GM12878 (cell line): ENCODE measurements at regions not wholly inside any gene's neighbourhood (a gene's known extent, or its start where the extent isn't known, plus 50 kb on each side); places are given as distances from the start of the nearest gene placed in this dataset.

Source experiments
- CUX1 ChIP-seq: IDR thresholded peaks from 2 replicates; pipeline ENCODE4 v1.6.1; 2012; ENCODE audit warnings: improper control_type of control experiment, low read depth, low read length; ENCODE audit not compliant: insufficient replicate concordance
- EGR1 ChIP-seq, 2 experiments: IDR thresholded peaks; 1 replicate in 1 of 2; 2 replicates in 1 of 2; pipeline ENCODE4 v1.6.1; 2011 to 2012; ENCODE audit warnings: low read depth in 2 of 2, low read length in 2 of 2, borderline replicate concordance in 1 of 2, mild to moderate bottlenecking in 1 of 2, moderate library complexity in 1 of 2
- FOS ChIP-seq: IDR thresholded peaks from 3 replicates; pipeline ENCODE4 v1.6.1; 2011; ENCODE audit warnings: borderline replicate concordance; ENCODE audit not compliant: insufficient read length; ENCODE audit errors: extremely low read depth
- GATAD2B ChIP-seq: fragments of 450-650 bp; conservative IDR thresholded peaks from 2 replicates; pipeline ENCODE4 v1.6.1; 2017; ENCODE audit warnings: low read depth, mild to moderate bottlenecking, moderate library complexity
- IRF5 ChIP-seq: fragments of 450-650 bp; IDR thresholded peaks from 2 replicates; pipeline ENCODE4 v1.6.1; 2017; ENCODE audit warnings: borderline replicate concordance
- NR2F1 ChIP-seq: fragments of 450-650 bp; conservative IDR thresholded peaks from 2 replicates; pipeline ENCODE4 v1.6.1; 2017; ENCODE audit warnings: mild to moderate bottlenecking
- PAX8 ChIP-seq: fragments of 450-650 bp; IDR thresholded peaks from 2 replicates; pipeline ENCODE4 v1.6.1; 2017; ENCODE audit warnings: mild to moderate bottlenecking, moderate library complexity
- POLR2AphosphoS5 ChIP-seq: IDR thresholded peaks from 2 replicates; pipeline ENCODE4 v1.6.1; 2011; ENCODE audit warnings: mild to moderate bottlenecking, low read length, inconsistent platforms
- RAD21 ChIP-seq: IDR thresholded peaks from 2 replicates; pipeline ENCODE4 v1.6.1; 2011; ENCODE audit warnings: mild to moderate bottlenecking, low read depth, low read length, moderate library complexity; ENCODE audit not compliant: insufficient read depth
- RCOR1 ChIP-seq: conservative IDR thresholded peaks from 2 replicates; pipeline ENCODE4 v1.6.1; 2012; ENCODE audit warnings: low read depth, low read length, improper control_type of control experiment

- TF ChIP-seq CUX1 = no peak
- no peak for TF ChIP-seq IRF5
- no peak for TF ChIP-seq NR2F1
- TF ChIP-seq RCOR1 = no peak
- no peak for TF ChIP-seq RAD21
- TF ChIP-seq POLR2AphosphoS5 = no peak
- no peak for TF ChIP-seq GATAD2B
- TF ChIP-seq PAX8 = no peak
- TF ChIP-seq FOS = no peak
- no peak for TF ChIP-seq EGR1 (IDR thresholded peaks at IDR 0.05; ENCODE audit: borderline replicate concordance in 1 of 2, low read depth in 2 of 2, low read length in 2 of 2)
- TF ChIP-seq, all 136 proteins: peak for 0
These were observed 229.4 kb downstream of the ALDH8A1 start (continued) for GRCh38 chr6:134720353-134721059.
